Activated T-helper 17 cell treated with anti-CD3 and anti-CD28 coated beads, Interleukin-2, amount 50 U/mL, for 72 hours (primary cell): ENCODE measurements at regions not wholly inside any gene's neighbourhood (a gene's known extent, or its start where the extent isn't known, plus 50 kb on each side); places are given as distances from the start of the nearest gene placed in this dataset.

Experiments
- ATAC-seq: fragments of 150-1000 bp; cut with Tn5 transposase; replicated peaks from 2 replicates; pipeline ENCODE4 v1.10.0; 2021; ENCODE audit warnings: mild to moderate bottlenecking, moderate library complexity
- H3K27ac Mint-ChIP-seq: one replicate; pipeline ENCODE4 v1.8.0; 2022; ENCODE audit warnings: mixed read lengths
- H3K27me3 Mint-ChIP-seq: one replicate; pipeline ENCODE4 v1.8.0; 2022; ENCODE audit warnings: mixed read lengths
- H3K36me3 Mint-ChIP-seq: one replicate; pipeline ENCODE4 v1.8.0; 2022; ENCODE audit warnings: low read depth, mild to moderate bottlenecking, mixed read lengths
- H3K4me1 Mint-ChIP-seq: one replicate; pipeline ENCODE4 v1.8.0; 2022; ENCODE audit warnings: mixed read lengths
- H3K4me3 Mint-ChIP-seq: one replicate; pipeline ENCODE4 v1.8.0; 2022; ENCODE audit warnings: mild to moderate bottlenecking, mixed read lengths
- H3K9me3 Mint-ChIP-seq: one replicate; pipeline ENCODE4 v1.8.0; 2022; ENCODE audit warnings: mixed read lengths

GRCh38 chr19:27773318-27774094 is 1439.4 kb downstream of the UQCRFS1 start:
- H3K27ac Mint-ChIP-seq: no peak overlapping the region
- peaks cover 33% of the 10 kb centered on the region for H3K36me3 Mint-ChIP-seq
- H3K27me3 Mint-ChIP-seq: no peaks in the 10 kb centered on the region
- no peaks in the 10 kb centered on the region for H3K4me1 Mint-ChIP-seq
- ATAC-seq: no peak
- H3K9me3 Mint-ChIP-seq: peaks cover 46% of the 10 kb centered on the region
- no peak overlapping the region for H3K4me3 Mint-ChIP-seq

DNA sequence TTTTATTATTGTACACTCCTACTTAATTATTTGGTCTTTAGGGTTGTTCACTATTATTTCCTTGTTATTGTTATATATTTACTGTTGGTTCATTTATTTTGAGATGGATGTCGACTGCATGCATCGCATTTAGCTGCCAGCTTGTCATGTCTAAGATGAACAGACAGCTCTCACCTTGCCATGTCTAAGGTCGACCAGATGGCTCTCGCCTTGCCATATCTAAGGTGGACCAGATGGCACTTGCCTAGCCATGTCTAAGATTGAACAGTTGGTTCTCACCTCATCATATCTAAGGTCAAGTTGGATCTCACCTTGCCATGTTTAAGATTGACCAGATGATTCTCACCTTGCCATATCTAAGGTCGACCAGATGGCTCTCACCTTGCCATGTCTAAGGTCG is 1440.9 kb downstream of the UQCRFS1 start:
- no peak for ATAC-seq
- H3K27ac Mint-ChIP-seq: no peak overlapping the region
- H3K36me3 Mint-ChIP-seq: peaks cover 19% of the 10 kb centered on the region
- H3K4me1 Mint-ChIP-seq: no peaks in the 10 kb centered on the region
- H3K4me3 Mint-ChIP-seq: no peak overlapping the region
- H3K27me3 Mint-ChIP-seq: no peaks in the 10 kb centered on the region
- H3K9me3 Mint-ChIP-seq: peaks cover 44% of the 10 kb centered on the region

GRCh38 chr19:27770095-27770494 is 1442.9 kb downstream of the UQCRFS1 start:
- H3K9me3 Mint-ChIP-seq: peaks cover 45% of the 10 kb centered on the region
- peaks cover 8% of the 10 kb centered on the region for H3K36me3 Mint-ChIP-seq
- H3K4me3 Mint-ChIP-seq: no peak overlapping the region
- ATAC-seq: no peak
- no peaks in the 10 kb centered on the region for H3K4me1 Mint-ChIP-seq
- no peak overlapping the region for H3K27ac Mint-ChIP-seq
- no peaks in the 10 kb centered on the region for H3K27me3 Mint-ChIP-seq

GRCh38 chr19:27767234-27767633 is 1445.7 kb downstream of the UQCRFS1 start:
- H3K9me3 Mint-ChIP-seq: peaks cover 43% of the 10 kb centered on the region

GRCh38 chr19:27765912-27766725 is 1446.8 kb downstream of the UQCRFS1 start:
- no peaks in the 10 kb centered on the region for H3K4me1 Mint-ChIP-seq
- H3K4me3 Mint-ChIP-seq: no peak overlapping the region
- no peaks in the 10 kb centered on the region for H3K27me3 Mint-ChIP-seq
- H3K27ac Mint-ChIP-seq: no peak overlapping the region
- H3K9me3 Mint-ChIP-seq: peaks cover 36% of the 10 kb centered on the region
- no peaks in the 10 kb centered on the region for H3K36me3 Mint-ChIP-seq
- ATAC-seq: no peak

More at GRCh38 chr19:27767234-27767633, 1445.7 kb downstream of the UQCRFS1 start:
- no peak for ATAC-seq
- no peaks in the 10 kb centered on the region for H3K4me1 Mint-ChIP-seq
- H3K27ac Mint-ChIP-seq: no peak overlapping the region
- H3K36me3 Mint-ChIP-seq: no peaks in the 10 kb centered on the region
- no peak overlapping the region for H3K4me3 Mint-ChIP-seq
- no peaks in the 10 kb centered on the region for H3K27me3 Mint-ChIP-seq

DNA sequence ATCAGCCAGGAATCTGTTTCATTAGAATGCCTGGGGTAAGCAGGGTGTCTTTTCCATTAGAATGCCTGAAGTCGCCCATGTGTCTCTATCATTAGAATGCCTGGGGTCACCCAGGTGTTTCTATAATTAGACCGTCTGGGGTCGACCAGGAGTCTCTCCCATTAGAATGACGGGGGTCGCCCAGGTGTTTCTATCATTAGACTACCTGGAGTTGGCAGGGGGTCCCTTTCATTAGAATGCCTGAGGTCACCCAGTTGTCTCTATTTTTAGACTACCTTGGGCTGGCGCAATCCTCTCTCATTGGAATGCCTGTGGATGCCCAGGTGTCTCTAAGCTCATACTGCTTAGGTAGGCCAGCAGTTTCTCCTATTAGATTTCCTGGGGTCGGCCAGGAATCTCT is 1447.6 kb downstream of the UQCRFS1 start:
- Mint-ChIP-seq H3K9me3 (peaks cover 36% of the 10 kb centered on the region), H3K36me3 (no peaks in the 10 kb centered on the region), H3K27me3 (no peaks in the 10 kb centered on the region), H3K27ac (no peak overlapping the region), H3K4me1 (no peaks in the 10 kb centered on the region), H3K4me3 (no peak overlapping the region)
- ATAC-seq: no peak

DNA sequence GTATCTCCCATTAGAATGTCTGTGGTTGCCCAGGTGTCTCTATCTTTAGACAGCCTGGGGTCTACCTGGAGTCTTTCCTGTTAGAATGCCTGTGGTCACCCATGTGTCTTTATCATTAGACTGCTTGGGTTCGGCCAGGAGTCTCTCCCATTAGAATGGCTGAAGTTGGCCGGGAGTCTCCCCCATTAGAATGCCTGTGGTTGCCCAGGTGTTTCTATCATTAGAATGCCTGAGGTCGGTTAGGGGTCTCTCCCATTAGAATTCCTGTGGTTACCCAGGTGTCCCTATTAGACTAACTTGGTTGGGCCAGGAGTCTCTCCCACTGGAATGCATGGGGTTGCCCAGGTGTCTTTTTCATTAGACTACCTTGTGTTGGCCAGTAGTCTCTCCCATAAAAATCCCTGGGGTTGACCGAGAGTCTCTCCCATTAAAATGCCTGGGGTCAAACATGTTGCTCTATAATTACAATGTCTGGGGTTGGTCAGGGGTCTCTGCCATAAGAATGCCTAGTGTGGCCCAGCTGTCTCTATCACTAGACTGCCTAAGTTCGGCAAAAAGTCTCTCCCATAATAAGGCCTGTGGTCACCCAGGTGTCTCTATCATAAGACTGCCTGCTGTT is 1448.7 kb downstream of the UQCRFS1 start:
- Mint-ChIP-seq H3K27me3 (no peaks in the 10 kb centered on the region), H3K4me3 (no peak overlapping the region), H3K9me3 (peaks cover 33% of the 10 kb centered on the region), H3K4me1 (no peaks in the 10 kb centered on the region), H3K27ac (no peak overlapping the region), H3K36me3 (no peaks in the 10 kb centered on the region)
- ATAC-seq: no peak

GRCh38 chr19:27762933-27763332 is 1450.0 kb downstream of the UQCRFS1 start:
- H3K4me3 Mint-ChIP-seq: no peak overlapping the region

GRCh38 chr19:27759896-27760295 is 1453.1 kb downstream of the UQCRFS1 start:
- Mint-ChIP-seq H3K27ac (no peak overlapping the region), H3K36me3 (no peaks in the 10 kb centered on the region), H3K27me3 (no peaks in the 10 kb centered on the region), H3K4me3 (no peak overlapping the region), H3K4me1 (no peaks in the 10 kb centered on the region), H3K9me3 (peaks cover 27% of the 10 kb centered on the region)
- ATAC-seq: no peak

More at GRCh38 chr19:27762933-27763332, 1450.0 kb downstream of the UQCRFS1 start:
- Mint-ChIP-seq H3K36me3 (no peaks in the 10 kb centered on the region), H3K9me3 (peaks cover 35% of the 10 kb centered on the region), H3K27ac (no peak overlapping the region), H3K4me1 (no peaks in the 10 kb centered on the region), H3K27me3 (no peaks in the 10 kb centered on the region)
- ATAC-seq: no peak

GRCh38 chr19:27758626-27759505 is 1454.1 kb downstream of the UQCRFS1 start:
- no peaks in the 10 kb centered on the region for H3K36me3 Mint-ChIP-seq
- no peak overlapping the region for H3K27ac Mint-ChIP-seq
- no peaks in the 10 kb centered on the region for H3K4me1 Mint-ChIP-seq
- H3K27me3 Mint-ChIP-seq: no peaks in the 10 kb centered on the region
- H3K9me3 Mint-ChIP-seq: peaks cover 27% of the 10 kb centered on the region
- ATAC-seq: no peak
- no peak overlapping the region for H3K4me3 Mint-ChIP-seq

DNA sequence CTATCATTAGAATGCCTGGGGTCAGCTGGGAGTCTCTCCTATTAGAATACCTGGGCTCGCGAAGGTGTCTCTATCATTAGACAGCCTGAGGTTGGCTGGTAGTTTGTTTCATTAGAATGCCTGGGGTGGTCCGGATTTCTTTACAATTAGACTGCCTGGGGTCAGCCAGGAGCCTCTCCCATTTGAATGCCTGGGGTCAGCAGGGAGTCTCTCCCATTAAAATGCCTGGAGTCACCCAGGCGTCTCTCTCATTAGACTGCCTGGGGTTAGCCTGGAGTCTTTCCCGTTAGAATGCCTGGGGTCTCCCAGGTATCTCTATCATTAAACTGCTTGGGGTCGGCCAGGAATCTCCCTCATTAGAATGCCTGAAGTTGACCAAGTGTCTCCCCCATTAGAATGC is 1458.3 kb downstream of the UQCRFS1 start:
- Mint-ChIP-seq H3K4me1 (no peaks in the 10 kb centered on the region), H3K27me3 (no peaks in the 10 kb centered on the region), H3K9me3 (peaks cover 32% of the 10 kb centered on the region), H3K4me3 (no peak overlapping the region), H3K27ac (no peak overlapping the region), H3K36me3 (no peaks in the 10 kb centered on the region)
- ATAC-seq: no peak

DNA sequence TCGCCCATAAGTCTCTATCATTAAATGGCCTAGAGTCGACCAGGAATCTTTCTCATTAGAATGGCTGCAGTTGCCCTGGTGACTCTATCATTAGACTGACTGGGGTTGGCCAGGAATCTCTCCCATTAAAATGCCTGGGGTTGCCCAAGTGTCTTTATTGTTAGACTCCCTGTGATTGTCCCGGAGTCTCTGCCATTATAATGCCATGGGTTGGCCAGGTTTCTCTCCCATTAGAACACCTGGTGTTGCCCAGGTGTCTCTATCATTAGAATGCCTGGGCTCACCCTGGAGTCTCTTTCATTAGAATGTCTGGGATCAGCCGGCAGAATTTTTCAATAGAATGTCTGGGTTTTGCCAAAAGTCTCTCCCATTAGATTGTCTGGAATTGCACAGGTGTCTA is 1459.3 kb downstream of the UQCRFS1 start:
- Mint-ChIP-seq H3K4me3 (no peak overlapping the region), H3K4me1 (no peaks in the 10 kb centered on the region), H3K9me3 (peaks cover 26% of the 10 kb centered on the region), H3K36me3 (no peaks in the 10 kb centered on the region), H3K27ac (no peak overlapping the region), H3K27me3 (no peaks in the 10 kb centered on the region)
- no peak for ATAC-seq

- Mint-ChIP-seq H3K4me1 (no peaks in the 10 kb centered on the region), H3K4me3 (no peak overlapping the region), H3K36me3 (no peaks in the 10 kb centered on the region), H3K27me3 (no peaks in the 10 kb centered on the region), H3K27ac (no peak overlapping the region), H3K9me3 (peaks cover 21% of the 10 kb centered on the region)
- no peak for ATAC-seq
These were observed 1460.3 kb downstream of the UQCRFS1 start for GRCh38 chr19:27752530-27753184.

GRCh38 chr19:27751044-27751391 is 1461.9 kb downstream of the UQCRFS1 start:
- Mint-ChIP-seq H3K4me3 (no peak overlapping the region), H3K9me3 (peaks cover 21% of the 10 kb centered on the region), H3K4me1 (no peaks in the 10 kb centered on the region), H3K27ac (no peak overlapping the region), H3K36me3 (no peaks in the 10 kb centered on the region), H3K27me3 (no peaks in the 10 kb centered on the region)
- ATAC-seq: no peak
